Uterus (tissue), 3 donors: ENCODE measurements at regions not wholly inside any gene's neighbourhood (a gene's known extent, or its start where the extent isn't known, plus 50 kb on each side); places are given as distances from the start of the nearest gene placed in this dataset.

Experiments used
- DNase-seq, 2 donors: peaks; one replicate each; pipeline ENCODE4 v3.0.0-alpha.2; 2019 to 2020
- H3K27ac ChIP-seq, 2 donors: fragments of 200-600 bp; sonication (generic); 1 replicate in 1 of 2; 2 replicates in 1 of 2; pipeline ENCODE4 v1.5.1; 2016 to 2018
- H3K27me3 ChIP-seq, 2 donors: fragments of 200-600 bp; sonication (generic); one replicate each; pipeline ENCODE4 v1.5.1; 2018 to 2019; ENCODE audit warnings: control low read depth in 1 of 2
- H3K36me3 ChIP-seq, 2 donors: fragments of 200-600 bp; sonication (generic); one replicate each; pipeline ENCODE4 v1.5.1; 2019; ENCODE audit warnings: control low read depth in 1 of 2
- H3K4me1 ChIP-seq, 2 donors: fragments of 200-600 bp; sonication (generic); one replicate each; pipeline ENCODE4 v1.5.1; 2018 to 2019; ENCODE audit warnings: control low read depth in 1 of 2
- H3K4me3 ChIP-seq, 2 donors: fragments of 200-600 bp; sonication (generic); 1 replicate in 1 of 2; 2 replicates in 1 of 2; pipeline ENCODE4 v1.5.1; 2018 to 2019; ENCODE audit warnings: mild to moderate bottlenecking in 1 of 2
- H3K9me3 ChIP-seq, 2 donors: fragments of 200-600 bp; sonication (generic); one replicate each; pipeline ENCODE4 v1.5.1; 2019; ENCODE audit warnings: control low read depth in 1 of 2
- POLR2A ChIP-seq, 2 donors: fragments of 450-650 bp; IDR thresholded peaks; one replicate each; pipeline ENCODE4 v1.6.1; 2016; ENCODE audit warnings: antibody characterized with exemption in 2 of 2, mild to moderate bottlenecking in 1 of 2, moderate library complexity in 1 of 2
- intact Hi-C: fragments of 100-400 bp; cut with DNase I; formaldehyde crosslinking; loops from one replicate; pipeline ENCODE4 v1.15.1; 2023; ENCODE audit warnings: low total_unique reads
- TF ChIP-seq, protein P1 (sequence below), 4 experiments: fragments of 200-600 bp in 2 of 4; fragments of 450-650 bp in 2 of 4; sonication (generic) in 2 of 4; IDR thresholded peaks; one replicate each; pipeline ENCODE4 v1.5.1; 2016 to 2019; ENCODE audit warnings: antibody characterized with exemption in 4 of 4, mild to moderate bottlenecking in 2 of 4, moderate library complexity in 1 of 4
- donor health status: DM: yes; HTN: yes; CAD: no.

DNA sequence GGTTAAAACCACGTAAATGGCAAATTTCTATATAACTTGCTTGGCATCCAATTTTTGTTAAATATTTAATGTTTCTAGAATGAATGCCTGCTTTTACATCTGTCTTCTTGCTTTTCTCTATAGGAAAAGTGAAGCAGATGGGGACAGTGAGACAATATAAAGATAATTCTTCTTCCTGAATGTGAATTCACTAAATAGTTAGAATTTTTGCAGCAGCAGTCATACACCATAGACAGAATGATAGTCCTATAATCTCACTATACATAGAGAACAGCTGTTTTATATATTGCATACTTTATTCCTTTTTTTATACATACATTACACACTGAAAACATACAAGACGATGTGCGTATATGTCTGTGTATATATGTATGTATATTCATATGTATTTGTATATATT is 1127.3 kb downstream of the PCDH9 start:
- TF ChIP-seq, protein P1, sequence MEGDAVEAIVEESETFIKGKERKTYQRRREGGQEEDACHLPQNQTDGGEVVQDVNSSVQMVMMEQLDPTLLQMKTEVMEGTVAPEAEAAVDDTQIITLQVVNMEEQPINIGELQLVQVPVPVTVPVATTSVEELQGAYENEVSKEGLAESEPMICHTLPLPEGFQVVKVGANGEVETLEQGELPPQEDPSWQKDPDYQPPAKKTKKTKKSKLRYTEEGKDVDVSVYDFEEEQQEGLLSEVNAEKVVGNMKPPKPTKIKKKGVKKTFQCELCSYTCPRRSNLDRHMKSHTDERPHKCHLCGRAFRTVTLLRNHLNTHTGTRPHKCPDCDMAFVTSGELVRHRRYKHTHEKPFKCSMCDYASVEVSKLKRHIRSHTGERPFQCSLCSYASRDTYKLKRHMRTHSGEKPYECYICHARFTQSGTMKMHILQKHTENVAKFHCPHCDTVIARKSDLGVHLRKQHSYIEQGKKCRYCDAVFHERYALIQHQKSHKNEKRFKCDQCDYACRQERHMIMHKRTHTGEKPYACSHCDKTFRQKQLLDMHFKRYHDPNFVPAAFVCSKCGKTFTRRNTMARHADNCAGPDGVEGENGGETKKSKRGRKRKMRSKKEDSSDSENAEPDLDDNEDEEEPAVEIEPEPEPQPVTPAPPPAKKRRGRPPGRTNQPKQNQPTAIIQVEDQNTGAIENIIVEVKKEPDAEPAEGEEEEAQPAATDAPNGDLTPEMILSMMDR (IDR thresholded peaks at IDR 0.05), result no peak
- TF ChIP-seq POLR2A (IDR thresholded peaks at IDR 0.05), result no peak
- Histone ChIP-seq H3K27ac (no peak overlapping the region), H3K4me1 (no peaks in the 10 kb centered on the region), H3K36me3 (no peaks in the 10 kb centered on the region), H3K4me3 (no peak overlapping the region), H3K9me3 (no peaks in the 10 kb centered on the region), H3K27me3 (no peaks in the 10 kb centered on the region)
- intact Hi-C loops, result no loop called here
- no peak for DNase-seq

DNA sequence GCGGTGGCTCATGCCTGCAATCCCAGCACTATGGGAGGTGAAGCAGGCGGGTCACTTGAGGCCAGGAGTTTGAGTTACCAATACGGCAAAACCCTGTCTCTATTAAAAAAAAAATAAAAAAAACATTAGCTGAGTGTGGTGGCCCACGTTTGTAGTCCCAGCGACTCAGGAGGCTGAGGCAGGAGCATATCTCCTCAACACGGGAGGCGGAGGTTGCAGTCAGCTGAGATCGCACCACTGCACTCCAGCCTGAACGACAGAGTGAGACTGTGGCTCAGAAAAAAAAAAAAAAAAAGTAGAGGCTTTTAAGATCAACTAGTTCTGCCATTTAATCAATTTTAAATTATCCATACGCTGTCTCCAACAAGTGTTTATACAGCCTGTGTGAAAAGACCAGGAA is 1130.3 kb downstream of the PCDH9 start:
- intact Hi-C loops, result no loop called here
- Histone ChIP-seq H3K27me3 (no peaks in the 10 kb centered on the region), H3K9me3 (no peaks in the 10 kb centered on the region), H3K4me1 (no peaks in the 10 kb centered on the region), H3K27ac (no peak overlapping the region), H3K36me3 (no peaks in the 10 kb centered on the region), H3K4me3 (no peak overlapping the region)
- no peak for DNase-seq
- no peak for TF ChIP-seq POLR2A (IDR thresholded peaks at IDR 0.05)
- TF ChIP-seq, protein P1 (IDR thresholded peaks at IDR 0.05), result no peak

DNA sequence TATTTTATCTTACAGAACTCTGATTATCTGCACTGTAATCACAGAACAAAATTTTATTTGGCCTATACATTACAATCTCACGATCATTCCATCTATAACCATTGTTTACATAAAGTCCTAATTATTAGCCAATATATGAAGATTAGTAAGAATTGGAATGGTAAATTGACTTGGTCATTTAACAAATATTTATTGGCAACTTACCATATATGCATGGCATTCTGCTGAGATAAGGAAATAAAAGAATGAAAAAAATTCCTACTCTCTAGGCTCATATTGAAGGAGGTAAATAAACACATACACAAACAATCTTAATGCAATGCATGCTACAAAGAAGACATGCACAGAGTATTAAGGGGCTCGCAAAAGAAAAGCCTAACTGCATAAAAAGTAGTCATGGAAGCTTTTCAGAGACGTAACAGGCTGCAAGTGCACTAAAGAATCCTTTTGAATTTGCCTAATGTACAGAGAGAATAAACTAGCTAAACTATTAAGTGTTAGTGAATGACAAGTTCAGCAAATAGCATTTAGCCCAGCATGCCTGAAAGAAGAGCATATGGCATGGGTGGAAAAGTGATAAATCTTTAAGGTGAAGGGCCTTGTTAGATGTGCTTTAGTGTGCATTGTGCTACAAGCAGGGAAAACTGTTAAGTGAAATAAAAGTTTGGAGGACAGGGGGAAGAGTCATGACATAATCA is 1131.1 kb downstream of the PCDH9 start:
- intact Hi-C loops, result no loop called here
- TF ChIP-seq, protein P1 (IDR thresholded peaks at IDR 0.05), result no peak
- Histone ChIP-seq H3K9me3 (no peaks in the 10 kb centered on the region), H3K27ac (no peak overlapping the region), H3K4me3 (no peak overlapping the region), H3K4me1 (no peaks in the 10 kb centered on the region), H3K36me3 (no peaks in the 10 kb centered on the region), H3K27me3 (no peaks in the 10 kb centered on the region)
- DNase-seq, result no peak

DNA sequence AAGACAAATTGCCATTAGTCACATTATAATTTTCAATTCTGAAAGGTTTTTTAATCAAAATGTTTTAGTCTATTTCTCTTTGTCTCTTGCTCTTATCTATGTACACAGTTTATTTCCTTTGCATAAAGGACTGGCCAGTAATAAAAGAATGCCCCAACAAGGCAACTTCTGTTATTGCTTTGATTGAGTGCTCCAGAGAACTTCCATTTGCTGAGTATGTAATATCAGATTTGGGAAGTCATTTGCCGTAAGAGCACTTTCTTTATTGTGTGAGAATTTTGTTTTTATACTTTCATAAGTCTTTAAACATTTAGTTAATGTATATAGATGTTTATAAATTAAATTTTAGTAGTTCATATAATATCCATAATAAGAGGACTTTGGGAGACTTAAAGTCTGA is 1140.4 kb downstream of the PCDH9 start:
- intact Hi-C loops, result no loop called here
- Histone ChIP-seq H3K27me3 (no peaks in the 10 kb centered on the region), H3K9me3 (no peaks in the 10 kb centered on the region), H3K4me3 (no peak overlapping the region), H3K36me3 (no peaks in the 10 kb centered on the region), H3K4me1 (no peaks in the 10 kb centered on the region), H3K27ac (no peak overlapping the region)
- no peak for DNase-seq
- no peak for TF ChIP-seq POLR2A (IDR thresholded peaks at IDR 0.05)
- TF ChIP-seq, protein P1 (IDR thresholded peaks at IDR 0.05), result no peak

DNA sequence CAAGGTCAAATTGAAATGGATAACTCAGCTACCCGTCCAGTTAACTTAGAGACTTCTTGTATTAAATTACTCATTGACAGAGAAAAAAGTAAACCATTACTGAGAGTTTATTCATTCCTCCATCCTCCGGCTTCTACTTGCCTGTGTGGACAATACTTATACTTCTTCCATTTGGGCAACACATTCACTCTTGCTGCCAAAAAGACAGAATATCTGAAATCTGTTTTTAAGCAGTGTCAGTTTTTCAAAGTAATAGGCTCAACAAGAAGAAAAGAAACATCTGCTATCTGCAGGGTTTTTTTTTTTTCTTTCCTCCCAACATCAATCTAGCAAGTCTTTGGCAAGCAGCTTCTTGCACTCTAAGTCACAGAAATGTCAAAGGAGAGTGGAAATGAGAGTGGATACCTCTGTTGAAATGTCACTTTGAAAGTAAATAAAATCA is 1142.8 kb downstream of the PCDH9 start:
- no peak for DNase-seq
- Histone ChIP-seq H3K4me1 (no peaks in the 10 kb centered on the region), H3K36me3 (no peaks in the 10 kb centered on the region), H3K27me3 (no peaks in the 10 kb centered on the region), H3K4me3 (no peak overlapping the region), H3K27ac (no peak overlapping the region), H3K9me3 (no peaks in the 10 kb centered on the region)
- intact Hi-C loops, result no loop called here
- TF ChIP-seq, protein P1 (IDR thresholded peaks at IDR 0.05), result no peak
- no peak for TF ChIP-seq POLR2A (IDR thresholded peaks at IDR 0.05)
